ENCODE measurements at regions not wholly inside any gene's neighbourhood (a gene's known extent, or its start where the extent isn't known, plus 50 kb on each side); places are given as distances from the start of the nearest gene placed in this dataset.
A peak's percentile ranks its signal among the peaks of the same experiment; 100 is the strongest.

DNA sequence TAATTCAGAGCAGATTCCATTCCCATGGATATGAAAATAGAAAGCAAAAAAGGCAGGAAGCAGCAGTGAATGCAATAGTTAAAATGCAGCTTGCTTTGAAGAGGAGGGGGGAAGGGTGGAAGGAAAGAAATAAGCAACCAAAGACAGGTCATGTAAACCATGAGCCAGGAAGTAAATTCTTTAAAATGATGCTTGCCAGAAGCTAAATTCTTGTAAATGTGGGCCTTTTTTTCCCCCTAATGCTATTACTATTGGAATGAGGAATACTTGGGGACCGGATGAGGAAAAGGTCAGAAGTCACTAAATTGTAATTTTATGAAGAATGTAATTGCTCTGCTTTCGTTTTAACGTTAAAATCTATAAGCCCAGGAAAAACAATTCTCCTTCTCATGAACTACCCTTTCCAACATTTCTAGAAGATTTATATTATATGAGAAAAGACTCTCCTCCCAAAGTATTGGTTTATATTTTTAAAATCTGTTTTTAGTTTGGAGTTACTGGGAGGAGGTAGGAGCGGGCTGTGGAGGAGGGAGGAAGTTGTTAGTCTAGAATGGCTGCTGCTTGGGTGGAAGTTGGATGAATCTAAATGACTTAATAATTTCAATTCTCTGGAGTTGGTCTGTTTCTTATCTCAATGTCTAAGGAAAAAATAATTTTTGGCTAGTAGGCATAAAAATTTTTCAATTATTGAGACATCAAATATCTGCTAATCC is 77.6 kb upstream of the PCDH18 start:
- ChIA-PET CTCF (interaction anchor here (0.7 to 1.8 kb wide), 2 partner anchors 12 to 480 kb away, joined by 3 to 5 read pairs; no protein-coding TSS in a partner anchor), POLR2A (no interaction called here)
- no peaks in the 10 kb centered on the region for H4K20me1 ChIP-seq (ENCODE audit: insufficient read depth)
- H3K9me2 ChIP-seq, result no peaks in the 10 kb centered on the region
- peak overlapping the region; percentile 36; the same call in 1 of the 2 replicates for H3K9ac ChIP-seq
- peaks cover 6 to 14% of the 10 kb centered on the region in 2 experiments; a peak in 3 of 4 replicates for H3K4me1 ChIP-seq (ENCODE audit: control insufficient read depth in 1 of 2, insufficient read depth in 2 of 2, low read depth in 1 of 2, low read length in 1 of 2)
- 37% methylated on average over 4 of the region's 4 CpGs for WGBS (ENCODE audit: low lambda C conversion rate)
- peak overlapping the region; percentile 86 for H2AFZ ChIP-seq (ENCODE audit: low read depth)
- no peaks in the 10 kb centered on the region for H3K36me3 ChIP-seq (replicated peaks in 1 of 2; ENCODE audit: control insufficient read depth in 1 of 2, insufficient read depth in 2 of 2, low read length in 1 of 2)
- peak overlapping the region; percentile 4; the same call in 1 of the 2 replicates for H3K4me2 ChIP-seq
- peak overlapping the region; percentile 73 to 81 for H3K27ac ChIP-seq (ENCODE audit: low read depth in 2 of 2, low read length in 1 of 2)
- H3F3A ChIP-seq (replicated peaks; ENCODE audit: insufficient read depth), result peaks cover 10% of the 10 kb centered on the region
- no peaks in the 10 kb centered on the region for H3K27me3 ChIP-seq (ENCODE audit: insufficient read depth)
- peak overlapping the region in 1 of 2 experiments; percentile 9; a peak in 2 of 4 replicates for H3K4me3 ChIP-seq (ENCODE audit: low read depth in 2 of 2, low read length in 1 of 2)
- H3K9me3 ChIP-seq, result no peaks in the 10 kb centered on the region; the same call in 1 of the 2 replicates
- no peaks in the 10 kb centered on the region for H3K79me2 ChIP-seq (ENCODE audit: insufficient read depth)
- no peak for DNase-seq
- TF ChIP-seq, protein P1, sequence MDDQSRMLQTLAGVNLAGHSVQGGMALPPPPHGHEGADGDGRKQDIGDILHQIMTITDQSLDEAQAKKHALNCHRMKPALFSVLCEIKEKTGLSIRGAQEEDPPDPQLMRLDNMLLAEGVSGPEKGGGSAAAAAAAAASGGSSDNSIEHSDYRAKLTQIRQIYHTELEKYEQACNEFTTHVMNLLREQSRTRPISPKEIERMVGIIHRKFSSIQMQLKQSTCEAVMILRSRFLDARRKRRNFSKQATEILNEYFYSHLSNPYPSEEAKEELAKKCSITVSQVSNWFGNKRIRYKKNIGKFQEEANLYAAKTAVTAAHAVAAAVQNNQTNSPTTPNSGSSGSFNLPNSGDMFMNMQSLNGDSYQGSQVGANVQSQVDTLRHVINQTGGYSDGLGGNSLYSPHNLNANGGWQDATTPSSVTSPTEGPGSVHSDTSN (IDR thresholded peaks at IDR 0.05), result peak; percentile 38
- TF ChIP-seq RAD21 (IDR thresholded peaks at IDR 0.05; ENCODE audit: low read length) (no peak), NRF1 (IDR thresholded peaks at IDR 0.05; ENCODE audit: low read depth, low read length) (no peak), JUND (IDR thresholded peaks at IDR 0.05) (no peak), NFIC (IDR thresholded peaks at IDR 0.05; ENCODE audit: borderline replicate concordance) (peak; percentile 53; the same call in 1 of the 2 replicates), RXRA (IDR thresholded peaks at IDR 0.05; ENCODE audit: borderline replicate concordance, low read depth) (peak; percentile 48; the same call in 1 of the 2 replicates), SIN3A (IDR thresholded peaks at IDR 0.05; ENCODE audit: borderline replicate concordance, low read depth, low read length) (no peak), EZH2phosphoT487 (IDR thresholded peaks at IDR 0.05; ENCODE audit: borderline replicate concordance, low read depth) (no peak), POLR2AphosphoS5 (IDR thresholded peaks at IDR 0.05; ENCODE audit: low read depth, low read length) (peak; percentile 49; the same call in 1 of the 2 replicates), FOXJ3 (CRISPR knock-in tag; IDR thresholded peaks at IDR 0.05) (no peak), CHD2 (IDR thresholded peaks at IDR 0.05; ENCODE audit: low read length, partially characterized antibody) (no peak), GATA2 (CRISPR knock-in tag; IDR thresholded peaks at IDR 0.05) (no peak), YY1 (IDR thresholded peaks at IDR 0.05; ENCODE audit: low read depth) (no peak), MEF2A (IDR thresholded peaks at IDR 0.05; ENCODE audit: borderline replicate concordance, low read depth) (no peak), TAF1 (IDR thresholded peaks at IDR 0.05; ENCODE audit: borderline replicate concordance, low read depth, low read length) (no peak), ELF1 (IDR thresholded peaks at IDR 0.05) (no peak), MXI1 (IDR thresholded peaks at IDR 0.05; ENCODE audit: low read depth, low read length) (no peak), RCOR1 (IDR thresholded peaks at IDR 0.05; ENCODE audit: low read length) (no peak), FOSL2 (IDR thresholded peaks at IDR 0.05; ENCODE audit: borderline replicate concordance, low read depth) (0 out of 2 replicates have a peak, but pooled peaks have one; percentile 3), EP300 (IDR thresholded peaks at IDR 0.05; ENCODE audit: borderline replicate concordance in 1 of 2, low read depth in 1 of 2, low read length in 1 of 2) (peak; percentile 36 to 56; a peak in 2 of 4 replicates), TCF12 (IDR thresholded peaks at IDR 0.05) (no peak; the same call in none of the 2 replicates), SMC3 (IDR thresholded peaks at IDR 0.05; ENCODE audit: low read depth, low read length) (no peak), RFX5 (IDR thresholded peaks at IDR 0.05; ENCODE audit: low read length) (no peak)
- TF ChIP-seq, protein P2, sequence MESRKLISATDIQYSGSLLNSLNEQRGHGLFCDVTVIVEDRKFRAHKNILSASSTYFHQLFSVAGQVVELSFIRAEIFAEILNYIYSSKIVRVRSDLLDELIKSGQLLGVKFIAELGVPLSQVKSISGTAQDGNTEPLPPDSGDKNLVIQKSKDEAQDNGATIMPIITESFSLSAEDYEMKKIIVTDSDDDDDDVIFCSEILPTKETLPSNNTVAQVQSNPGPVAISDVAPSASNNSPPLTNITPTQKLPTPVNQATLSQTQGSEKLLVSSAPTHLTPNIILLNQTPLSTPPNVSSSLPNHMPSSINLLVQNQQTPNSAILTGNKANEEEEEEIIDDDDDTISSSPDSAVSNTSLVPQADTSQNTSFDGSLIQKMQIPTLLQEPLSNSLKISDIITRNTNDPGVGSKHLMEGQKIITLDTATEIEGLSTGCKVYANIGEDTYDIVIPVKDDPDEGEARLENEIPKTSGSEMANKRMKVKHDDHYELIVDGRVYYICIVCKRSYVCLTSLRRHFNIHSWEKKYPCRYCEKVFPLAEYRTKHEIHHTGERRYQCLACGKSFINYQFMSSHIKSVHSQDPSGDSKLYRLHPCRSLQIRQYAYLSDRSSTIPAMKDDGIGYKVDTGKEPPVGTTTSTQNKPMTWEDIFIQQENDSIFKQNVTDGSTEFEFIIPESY (IDR thresholded peaks at IDR 0.05; ENCODE audit: borderline replicate concordance, low read depth), result no peak
- TF ChIP-seq, protein P3, sequence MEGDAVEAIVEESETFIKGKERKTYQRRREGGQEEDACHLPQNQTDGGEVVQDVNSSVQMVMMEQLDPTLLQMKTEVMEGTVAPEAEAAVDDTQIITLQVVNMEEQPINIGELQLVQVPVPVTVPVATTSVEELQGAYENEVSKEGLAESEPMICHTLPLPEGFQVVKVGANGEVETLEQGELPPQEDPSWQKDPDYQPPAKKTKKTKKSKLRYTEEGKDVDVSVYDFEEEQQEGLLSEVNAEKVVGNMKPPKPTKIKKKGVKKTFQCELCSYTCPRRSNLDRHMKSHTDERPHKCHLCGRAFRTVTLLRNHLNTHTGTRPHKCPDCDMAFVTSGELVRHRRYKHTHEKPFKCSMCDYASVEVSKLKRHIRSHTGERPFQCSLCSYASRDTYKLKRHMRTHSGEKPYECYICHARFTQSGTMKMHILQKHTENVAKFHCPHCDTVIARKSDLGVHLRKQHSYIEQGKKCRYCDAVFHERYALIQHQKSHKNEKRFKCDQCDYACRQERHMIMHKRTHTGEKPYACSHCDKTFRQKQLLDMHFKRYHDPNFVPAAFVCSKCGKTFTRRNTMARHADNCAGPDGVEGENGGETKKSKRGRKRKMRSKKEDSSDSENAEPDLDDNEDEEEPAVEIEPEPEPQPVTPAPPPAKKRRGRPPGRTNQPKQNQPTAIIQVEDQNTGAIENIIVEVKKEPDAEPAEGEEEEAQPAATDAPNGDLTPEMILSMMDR (IDR thresholded peaks at IDR 0.05), result no peak
- TF ChIP-seq, protein P4, sequence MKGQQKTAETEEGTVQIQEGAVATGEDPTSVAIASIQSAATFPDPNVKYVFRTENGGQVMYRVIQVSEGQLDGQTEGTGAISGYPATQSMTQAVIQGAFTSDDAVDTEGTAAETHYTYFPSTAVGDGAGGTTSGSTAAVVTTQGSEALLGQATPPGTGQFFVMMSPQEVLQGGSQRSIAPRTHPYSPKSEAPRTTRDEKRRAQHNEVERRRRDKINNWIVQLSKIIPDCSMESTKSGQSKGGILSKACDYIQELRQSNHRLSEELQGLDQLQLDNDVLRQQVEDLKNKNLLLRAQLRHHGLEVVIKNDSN (IDR thresholded peaks at IDR 0.05; ENCODE audit: borderline replicate concordance, low read depth), result no peak
- TF ChIP-seq, protein P5, sequence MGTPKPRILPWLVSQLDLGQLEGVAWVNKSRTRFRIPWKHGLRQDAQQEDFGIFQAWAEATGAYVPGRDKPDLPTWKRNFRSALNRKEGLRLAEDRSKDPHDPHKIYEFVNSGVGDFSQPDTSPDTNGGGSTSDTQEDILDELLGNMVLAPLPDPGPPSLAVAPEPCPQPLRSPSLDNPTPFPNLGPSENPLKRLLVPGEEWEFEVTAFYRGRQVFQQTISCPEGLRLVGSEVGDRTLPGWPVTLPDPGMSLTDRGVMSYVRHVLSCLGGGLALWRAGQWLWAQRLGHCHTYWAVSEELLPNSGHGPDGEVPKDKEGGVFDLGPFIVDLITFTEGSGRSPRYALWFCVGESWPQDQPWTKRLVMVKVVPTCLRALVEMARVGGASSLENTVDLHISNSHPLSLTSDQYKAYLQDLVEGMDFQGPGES (IDR thresholded peaks at IDR 0.05; ENCODE audit: low read depth, low read length), result no peak
- TF ChIP-seq, protein P6, sequence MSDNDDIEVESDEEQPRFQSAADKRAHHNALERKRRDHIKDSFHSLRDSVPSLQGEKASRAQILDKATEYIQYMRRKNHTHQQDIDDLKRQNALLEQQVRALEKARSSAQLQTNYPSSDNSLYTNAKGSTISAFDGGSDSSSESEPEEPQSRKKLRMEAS (IDR thresholded peaks at IDR 0.05; ENCODE audit: low read depth), result no peak
